ENCODE measurements at regions not wholly inside any gene's neighbourhood (a gene's known extent, or its start where the extent isn't known, plus 50 kb on each side); places are given as distances from the start of the nearest gene placed in this dataset.

DNA sequence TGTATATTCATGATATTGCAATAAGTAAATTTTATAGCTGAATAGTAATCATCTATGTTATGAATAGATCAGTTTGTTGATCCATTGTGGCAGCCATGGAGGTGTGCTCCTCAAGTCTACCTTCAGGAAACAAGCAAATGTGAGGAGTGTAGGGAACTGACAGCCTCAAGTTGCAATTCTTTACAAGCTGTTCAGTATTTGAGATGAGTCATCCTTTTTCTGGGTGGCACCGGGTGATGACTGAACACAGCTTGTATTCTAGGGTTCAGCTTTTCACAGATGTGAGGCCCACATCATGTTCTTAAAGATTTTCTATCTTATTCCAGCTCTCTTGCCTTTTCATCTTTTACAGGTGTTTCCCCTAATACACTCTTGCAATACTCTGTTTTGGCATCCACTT, 452.4 kb downstream of the KCNH5 start:
- H3K36me3 ChIP-seq (ENCODE audit: control insufficient read depth in 1 of 2, insufficient read depth in 2 of 2, low read length in 1 of 2), result no peaks in the 10 kb centered on the region
- intact Hi-C loops (cut with DNase I), result no loop called here
- no peaks in the 10 kb centered on the region for H3K9me3 ChIP-seq (ENCODE audit: control insufficient read depth, low read length)
- 81 to 84% methylated on average over 1 of the region's 1 CpG for WGBS, 2 donors
- no peak for ATAC-seq (ENCODE audit: low FRiP score)
- H3K27me3 ChIP-seq (ENCODE audit: control insufficient read depth in 1 of 2, insufficient read depth in 2 of 2, low read length in 1 of 2), result no peaks in the 10 kb centered on the region
- no peak for DNase-seq
- H3K4me3 ChIP-seq (ENCODE audit: low read length in 2 of 2), result no peak overlapping the region
- H3K27ac ChIP-seq (ENCODE audit: low read depth in 1 of 2, low read length in 2 of 2), result no peak overlapping the region
- H3K4me1 ChIP-seq (ENCODE audit: control insufficient read depth in 1 of 2, insufficient read depth in 2 of 2, low read length in 2 of 2), result no peaks in the 10 kb centered on the region

DNA sequence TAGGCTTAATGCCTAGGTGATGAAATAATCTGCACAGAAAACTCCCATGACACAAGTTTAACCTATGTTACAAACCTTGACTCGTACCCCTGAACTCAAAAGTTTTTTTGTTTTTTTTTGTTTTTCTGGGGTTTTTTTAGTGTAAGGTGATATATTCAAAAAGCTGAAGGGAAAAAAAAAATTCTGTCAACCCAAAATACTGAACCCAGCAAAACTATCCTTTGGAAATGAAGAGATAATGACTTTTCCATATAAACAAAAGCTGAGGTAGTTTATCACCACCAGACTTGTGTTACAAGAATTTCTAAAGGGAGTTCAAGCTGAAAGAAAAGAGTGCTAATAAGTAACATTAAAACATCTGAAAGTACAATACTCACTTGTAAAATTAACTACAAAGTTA, 448.1 kb downstream of the KCNH5 start:
- no peak for DNase-seq
- Histone ChIP-seq H3K9me3 (ENCODE audit: control insufficient read depth, low read length) (no peaks in the 10 kb centered on the region), H3K4me3 (ENCODE audit: low read length in 2 of 2) (no peak overlapping the region), H3K36me3 (ENCODE audit: control insufficient read depth in 1 of 2, insufficient read depth in 2 of 2, low read length in 1 of 2) (no peaks in the 10 kb centered on the region), H3K4me1 (ENCODE audit: control insufficient read depth in 1 of 2, insufficient read depth in 2 of 2, low read length in 2 of 2) (no peaks in the 10 kb centered on the region), H3K27ac (ENCODE audit: low read depth in 1 of 2, low read length in 2 of 2) (no peak overlapping the region), H3K27me3 (ENCODE audit: control insufficient read depth in 1 of 2, insufficient read depth in 2 of 2, low read length in 1 of 2) (no peaks in the 10 kb centered on the region)
- intact Hi-C loops (cut with DNase I), result no loop called here
- WGBS, 2 donors, result 79 to 87% methylated on average over 1 of the region's 1 CpG
- no peak for ATAC-seq (ENCODE audit: low FRiP score)

DNA sequence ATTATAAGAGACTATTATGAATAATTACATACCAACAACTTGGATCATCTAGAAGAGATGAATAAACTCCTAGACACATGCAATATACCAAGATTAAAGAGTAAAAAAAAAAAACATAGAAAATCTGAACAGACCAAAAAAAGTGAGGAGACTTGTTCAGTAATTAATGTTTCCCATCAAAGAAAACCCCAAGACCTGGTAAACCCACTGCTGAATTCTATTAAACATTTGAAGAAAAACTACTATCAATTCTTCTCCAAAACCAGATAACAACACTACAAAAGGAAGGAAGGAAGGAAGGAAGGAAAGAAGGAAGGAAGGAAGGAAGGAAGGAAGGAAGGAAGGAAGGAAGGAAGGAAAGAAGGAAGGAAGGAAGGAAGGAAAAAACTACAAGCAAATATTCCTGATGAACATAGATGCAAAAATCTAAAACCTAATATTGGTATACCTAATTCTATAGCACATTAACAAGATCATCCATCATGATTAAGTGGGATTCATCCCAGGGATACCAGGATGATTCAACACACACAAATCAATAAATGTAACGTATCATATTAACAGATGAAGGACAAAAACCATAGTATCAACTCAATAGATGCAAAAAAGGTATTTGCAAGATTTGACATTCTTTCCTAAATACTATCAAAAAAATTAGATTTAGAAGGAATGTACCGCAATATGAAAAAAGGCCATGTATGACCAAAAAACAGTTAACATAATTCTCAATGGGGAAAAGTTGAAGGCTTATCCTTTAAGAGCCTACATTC, 445.5 kb downstream of the KCNH5 start:
- WGBS, 2 donors, result 82 to 84% methylated on average over 2 of the region's 2 CpGs
- DNase-seq (no peak), ATAC-seq (ENCODE audit: low FRiP score) (no peak)
- H3K9me3 ChIP-seq (ENCODE audit: control insufficient read depth, low read length), result no peaks in the 10 kb centered on the region
- intact Hi-C loops (cut with DNase I), result no loop called here
- H3K4me3 ChIP-seq (ENCODE audit: low read length in 2 of 2), result no peak overlapping the region
- no peaks in the 10 kb centered on the region for H3K4me1 ChIP-seq (ENCODE audit: control insufficient read depth in 1 of 2, insufficient read depth in 2 of 2, low read length in 2 of 2)
- H3K27me3 ChIP-seq (ENCODE audit: control insufficient read depth in 1 of 2, insufficient read depth in 2 of 2, low read length in 1 of 2), result no peaks in the 10 kb centered on the region
- H3K27ac ChIP-seq (ENCODE audit: low read depth in 1 of 2, low read length in 2 of 2), result no peak overlapping the region
- H3K36me3 ChIP-seq (ENCODE audit: control insufficient read depth in 1 of 2, insufficient read depth in 2 of 2, low read length in 1 of 2), result no peaks in the 10 kb centered on the region

DNA sequence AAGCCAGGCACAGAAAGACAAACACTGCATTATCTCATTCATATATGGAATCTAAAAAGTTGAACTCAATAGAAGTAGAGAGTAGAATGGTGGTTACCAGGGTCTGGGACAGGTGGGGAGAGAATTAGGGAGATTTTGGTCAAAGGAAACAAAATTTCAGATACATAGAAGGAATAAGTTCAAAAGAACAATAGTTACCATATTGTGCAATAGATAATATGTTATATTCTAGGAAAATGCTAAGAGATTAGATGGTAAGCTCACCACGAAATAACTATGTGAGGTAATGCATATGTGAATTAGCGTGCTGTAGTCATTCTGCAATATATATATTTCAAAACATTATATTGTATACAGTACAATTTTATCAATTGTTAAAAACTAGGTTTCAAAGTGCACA, 442.5 kb downstream of the KCNH5 start:
- H3K4me3 ChIP-seq (ENCODE audit: low read length in 2 of 2), result no peak overlapping the region
- H3K9me3 ChIP-seq (ENCODE audit: control insufficient read depth, low read length), result no peaks in the 10 kb centered on the region
- intact Hi-C loops (cut with DNase I), result no loop called here
- H3K27ac ChIP-seq (ENCODE audit: low read depth in 1 of 2, low read length in 2 of 2), result no peak overlapping the region
- ATAC-seq (ENCODE audit: low FRiP score) (no peak), DNase-seq (no peak)
- H3K36me3 ChIP-seq (ENCODE audit: control insufficient read depth in 1 of 2, insufficient read depth in 2 of 2, low read length in 1 of 2), result no peaks in the 10 kb centered on the region
- H3K27me3 ChIP-seq (ENCODE audit: control insufficient read depth in 1 of 2, insufficient read depth in 2 of 2, low read length in 1 of 2), result no peaks in the 10 kb centered on the region
- WGBS, 2 donors, result 86 to 94% methylated on average over 2 of the region's 2 CpGs
- H3K4me1 ChIP-seq (ENCODE audit: control insufficient read depth in 1 of 2, insufficient read depth in 2 of 2, low read length in 2 of 2), result no peaks in the 10 kb centered on the region

DNA sequence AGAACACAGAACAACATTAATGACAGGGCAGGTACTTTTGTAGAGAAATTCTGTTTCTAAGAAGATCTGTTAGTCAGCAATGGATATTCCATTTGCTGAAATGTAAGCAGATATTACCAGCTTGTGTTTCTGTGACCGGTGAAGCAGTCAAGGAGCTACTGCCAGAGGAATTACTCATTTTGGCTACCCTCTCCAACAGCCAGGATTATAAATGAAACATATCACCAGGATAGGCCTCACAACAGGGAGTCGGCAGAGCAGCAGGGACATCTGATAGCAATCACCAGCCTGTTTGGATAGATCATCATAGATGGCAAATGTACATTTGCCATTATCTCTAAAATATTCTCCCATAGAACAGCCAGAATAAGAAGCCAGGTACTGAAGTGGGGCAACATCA, 440.7 kb downstream of the KCNH5 start:
- WGBS, 2 donors, result 76 to 81% methylated on average over 2 of the region's 2 CpGs
- ATAC-seq (ENCODE audit: low FRiP score), result no peak

DNA sequence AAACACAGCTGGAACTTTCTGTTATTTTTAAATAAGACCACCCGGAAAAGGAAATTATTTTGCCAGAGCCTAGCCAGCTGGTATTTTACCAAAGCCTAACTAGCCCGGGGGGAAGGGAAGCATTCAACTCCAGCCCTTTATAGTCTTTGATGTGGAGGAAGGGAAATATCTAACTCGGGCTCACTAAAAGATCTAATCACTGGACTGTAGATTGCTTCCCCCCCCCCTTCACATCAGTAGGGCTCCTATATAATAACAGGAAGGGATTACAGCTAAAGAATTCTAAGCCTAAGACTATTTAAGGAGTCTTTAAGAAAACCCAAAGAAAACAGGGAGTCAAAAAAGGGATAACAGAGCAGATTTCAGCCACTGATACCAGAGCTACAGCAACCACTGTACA, 431.1 kb downstream of the KCNH5 start:
- no peaks in the 10 kb centered on the region for H3K9me3 ChIP-seq (ENCODE audit: control insufficient read depth, low read length)
- no peak overlapping the region for H3K4me3 ChIP-seq (ENCODE audit: low read length in 2 of 2)
- ATAC-seq (ENCODE audit: low FRiP score) (no peak), DNase-seq (no peak)
- no peaks in the 10 kb centered on the region for H3K36me3 ChIP-seq (ENCODE audit: control insufficient read depth in 1 of 2, insufficient read depth in 2 of 2, low read length in 1 of 2)
- no peaks in the 10 kb centered on the region for H3K4me1 ChIP-seq (ENCODE audit: control insufficient read depth in 1 of 2, insufficient read depth in 2 of 2, low read length in 2 of 2)
- no peak overlapping the region for H3K27ac ChIP-seq (ENCODE audit: low read depth in 1 of 2, low read length in 2 of 2)
- H3K27me3 ChIP-seq (ENCODE audit: control insufficient read depth in 1 of 2, insufficient read depth in 2 of 2, low read length in 1 of 2), result no peaks in the 10 kb centered on the region
- intact Hi-C loops (cut with DNase I), result no loop called here
- 6% methylated on average over 3 of the region's 3 CpGs for WGBS, 2 donors

More for the DNA sequence above, 440.7 kb downstream of the KCNH5 start:
- H3K36me3 ChIP-seq (ENCODE audit: control insufficient read depth in 1 of 2, insufficient read depth in 2 of 2, low read length in 1 of 2), result no peaks in the 10 kb centered on the region
- no peaks in the 10 kb centered on the region for H3K4me1 ChIP-seq (ENCODE audit: control insufficient read depth in 1 of 2, insufficient read depth in 2 of 2, low read length in 2 of 2)
- no peak overlapping the region for H3K27ac ChIP-seq (ENCODE audit: low read depth in 1 of 2, low read length in 2 of 2)
- no peak for DNase-seq
- no peaks in the 10 kb centered on the region for H3K9me3 ChIP-seq (ENCODE audit: control insufficient read depth, low read length)
- intact Hi-C loops (cut with DNase I), result no loop called here
- H3K4me3 ChIP-seq (ENCODE audit: low read length in 2 of 2), result no peak overlapping the region
- H3K27me3 ChIP-seq (ENCODE audit: control insufficient read depth in 1 of 2, insufficient read depth in 2 of 2, low read length in 1 of 2), result no peaks in the 10 kb centered on the region

DNA sequence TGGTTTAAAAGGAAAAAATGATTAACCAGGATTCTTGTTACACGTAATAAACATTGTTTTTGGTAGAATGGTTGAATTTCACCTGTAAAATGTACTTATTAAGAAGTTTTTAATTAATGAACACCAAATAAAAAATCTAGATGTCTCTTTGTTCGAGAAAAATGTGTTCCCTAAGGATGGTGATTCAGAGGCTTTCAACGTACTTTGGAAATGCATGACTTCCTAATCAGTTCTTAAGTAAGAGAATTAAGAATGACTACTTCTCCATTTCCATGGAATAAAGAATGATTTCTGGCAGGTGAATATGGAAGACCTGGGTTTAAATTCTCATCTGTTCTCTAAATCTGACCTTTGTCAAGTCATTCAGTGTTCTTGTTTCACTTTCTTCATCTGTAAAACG, 428.6 kb downstream of the KCNH5 start:
- no peak overlapping the region for H3K4me3 ChIP-seq (ENCODE audit: low read length in 2 of 2)
- intact Hi-C loops (cut with DNase I), result no loop called here
- no peaks in the 10 kb centered on the region for H3K4me1 ChIP-seq (ENCODE audit: control insufficient read depth in 1 of 2, insufficient read depth in 2 of 2, low read length in 2 of 2)
- no peaks in the 10 kb centered on the region for H3K27me3 ChIP-seq (ENCODE audit: control insufficient read depth in 1 of 2, insufficient read depth in 2 of 2, low read length in 1 of 2)
- H3K27ac ChIP-seq (ENCODE audit: low read depth in 1 of 2, low read length in 2 of 2), result no peak overlapping the region
- DNase-seq (no peak), ATAC-seq (ENCODE audit: low FRiP score) (no peak)
- WGBS, 2 donors, result 67 to 73% methylated on average over 4 of the region's 4 CpGs
- H3K36me3 ChIP-seq (ENCODE audit: control insufficient read depth in 1 of 2, insufficient read depth in 2 of 2, low read length in 1 of 2), result no peaks in the 10 kb centered on the region
- H3K9me3 ChIP-seq (ENCODE audit: control insufficient read depth, low read length), result no peaks in the 10 kb centered on the region

DNA sequence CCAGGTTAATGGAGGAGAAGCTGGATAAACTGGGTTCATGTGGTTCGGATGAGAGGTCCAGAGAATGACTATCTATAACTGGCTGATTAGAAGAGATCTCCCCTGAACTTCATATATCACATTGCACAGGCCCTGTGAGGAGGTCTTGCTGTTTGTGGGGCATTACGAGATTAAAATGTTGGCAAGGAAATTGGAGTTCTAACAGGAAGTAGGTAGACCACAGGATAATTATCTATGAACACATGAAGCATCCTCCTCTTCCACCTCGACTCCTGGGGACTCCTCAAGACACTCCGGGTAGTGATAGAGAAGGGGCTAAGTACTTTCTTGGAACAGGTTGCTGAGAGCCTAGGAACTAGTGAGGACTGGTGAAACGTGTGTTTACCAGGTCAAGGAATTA, 418.8 kb downstream of the KCNH5 start:
- Histone ChIP-seq H3K27ac (ENCODE audit: low read depth in 1 of 2, low read length in 2 of 2) (no peak overlapping the region), H3K9me3 (ENCODE audit: control insufficient read depth, low read length) (peaks cover 1% of the 10 kb centered on the region), H3K36me3 (ENCODE audit: control insufficient read depth in 1 of 2, insufficient read depth in 2 of 2, low read length in 1 of 2) (no peaks in the 10 kb centered on the region), H3K4me1 (ENCODE audit: control insufficient read depth in 1 of 2, insufficient read depth in 2 of 2, low read length in 2 of 2) (no peaks in the 10 kb centered on the region), H3K4me3 (ENCODE audit: low read length in 2 of 2) (no peak overlapping the region), H3K27me3 (ENCODE audit: control insufficient read depth in 1 of 2, insufficient read depth in 2 of 2, low read length in 1 of 2) (peaks cover 0 to 4% of the 10 kb centered on the region in 2 donors)
- intact Hi-C loops (cut with DNase I), result no loop called here
- ATAC-seq (ENCODE audit: low FRiP score) (no peak), DNase-seq (no peak)
- WGBS, 2 donors, result 72 to 80% methylated on average over 5 of the region's 5 CpGs

DNA sequence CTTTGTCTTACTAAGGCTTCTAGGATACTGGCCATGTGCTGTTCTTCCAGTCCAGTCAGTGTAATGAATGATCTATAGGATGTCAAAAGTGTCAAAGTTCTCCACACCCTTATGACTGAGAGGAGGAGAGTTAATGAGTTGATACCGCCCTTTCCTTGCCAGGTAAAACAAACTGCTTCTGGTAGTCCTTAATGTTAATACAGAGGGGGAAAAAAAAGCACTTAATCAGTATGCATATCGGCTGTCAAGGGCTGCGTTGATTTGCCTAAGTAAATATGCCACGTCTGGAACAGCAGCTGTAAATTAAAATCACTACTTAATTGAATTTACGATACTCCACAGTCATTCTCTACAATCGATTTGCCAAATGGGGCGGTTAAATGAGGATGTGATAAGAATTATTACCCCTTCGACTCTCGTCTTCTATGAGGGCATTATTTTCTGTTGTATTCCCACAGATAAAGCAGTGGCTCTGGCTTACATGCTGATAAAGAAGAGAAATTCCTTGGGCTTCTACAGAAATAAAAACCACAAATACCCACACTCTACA, 416.0 kb downstream of the KCNH5 start:
- Histone ChIP-seq H3K36me3 (ENCODE audit: control insufficient read depth in 1 of 2, insufficient read depth in 2 of 2, low read length in 1 of 2) (no peaks in the 10 kb centered on the region), H3K4me3 (ENCODE audit: low read length in 2 of 2) (no peak overlapping the region), H3K27me3 (ENCODE audit: control insufficient read depth in 1 of 2, insufficient read depth in 2 of 2, low read length in 1 of 2) (peaks cover 0 to 4% of the 10 kb centered on the region in 2 donors), H3K4me1 (ENCODE audit: control insufficient read depth in 1 of 2, insufficient read depth in 2 of 2, low read length in 2 of 2) (no peaks in the 10 kb centered on the region), H3K27ac (ENCODE audit: low read depth in 1 of 2, low read length in 2 of 2) (no peak overlapping the region), H3K9me3 (ENCODE audit: control insufficient read depth, low read length) (peaks cover 1% of the 10 kb centered on the region)
- ATAC-seq (ENCODE audit: low FRiP score) (no peak), DNase-seq (no peak)
- intact Hi-C loops (cut with DNase I), result no loop called here
- 68 to 76% methylated on average over 9 of the region's 9 CpGs for WGBS, 2 donors

Data from aorta (tissue), 5 donors.